ENCODE measurements at regions not wholly inside any gene's neighbourhood (a gene's known extent, or its start where the extent isn't known, plus 50 kb on each side); places are given as distances from the start of the nearest gene placed in this dataset.

GRCh38 chr4:116400480-116400879 lies 684.9 kb downstream of the TRAM1L1 start:
- no peak for DNase-seq

- DNase-seq: no peak
These were observed 687.7 kb downstream of the TRAM1L1 start for GRCh38 chr4:116397714-116398113.

GRCh38 chr4:116397291-116397690 lies 688.1 kb downstream of the TRAM1L1 start:
- DNase-seq: no peak

GRCh38 chr4:116395408-116395807 lies 690.0 kb downstream of the TRAM1L1 start:
- DNase-seq: no peak

- no peak for DNase-seq
These were observed 694.4 kb downstream of the TRAM1L1 start for GRCh38 chr4:116391020-116391419.

GRCh38 chr4:116389139-116389538 lies 696.2 kb downstream of the TRAM1L1 start:
- DNase-seq: no peak

GRCh38 chr4:116387937-116388474 lies 697.4 kb downstream of the TRAM1L1 start:
- DNase-seq: no peak

- no peak for DNase-seq
These were observed 698.5 kb downstream of the TRAM1L1 start for GRCh38 chr4:116386856-116387255.

GRCh38 chr4:116385583-116385982 lies 699.8 kb downstream of the TRAM1L1 start:
- no peak for DNase-seq

- no peak for DNase-seq
These were observed 710.6 kb downstream of the TRAM1L1 start for GRCh38 chr4:116374815-116375214.

GRCh38 chr4:116362583-116362982 lies 722.8 kb downstream of the TRAM1L1 start:
- DNase-seq: no peak

- no peak for DNase-seq
These were observed 723.6 kb downstream of the TRAM1L1 start for GRCh38 chr4:116361790-116362189.

- no peak for DNase-seq
These were observed 726.6 kb downstream of the TRAM1L1 start for GRCh38 chr4:116358633-116359222.

- no peak for DNase-seq
These were observed 727.6 kb downstream of the TRAM1L1 start for GRCh38 chr4:116357758-116358157.

GRCh38 chr4:116346750-116347149 lies 738.6 kb downstream of the TRAM1L1 start:
- DNase-seq: no peak

- no peak for DNase-seq
These were observed 741.6 kb downstream of the TRAM1L1 start for GRCh38 chr4:116343809-116344208.

- no peak for DNase-seq
These were observed 743.2 kb downstream of the TRAM1L1 start for GRCh38 chr4:116342143-116342542.

- DNase-seq: no peak
These were observed 752.9 kb downstream of the TRAM1L1 start for GRCh38 chr4:116332508-116332907.

- DNase-seq: no peak
These were observed 757.0 kb downstream of the TRAM1L1 start for GRCh38 chr4:116328261-116328860.

- no peak for DNase-seq
These were observed 761.8 kb downstream of the TRAM1L1 start for GRCh38 chr4:116323606-116324005.

- DNase-seq: no peak
These were observed 763.9 kb downstream of the TRAM1L1 start for GRCh38 chr4:116321471-116321870.

GRCh38 chr4:116320859-116321258 lies 764.5 kb downstream of the TRAM1L1 start:
- no peak for DNase-seq

GRCh38 chr4:116303736-116304188 lies 781.6 kb downstream of the TRAM1L1 start:
- DNase-seq: no peak

- DNase-seq: no peak
These were observed 782.2 kb downstream of the TRAM1L1 start for GRCh38 chr4:116302990-116303735.
